ENCODE measurements at regions not wholly inside any gene's neighbourhood (a gene's known extent, or its start where the extent isn't known, plus 50 kb on each side); places are given as distances from the start of the nearest gene placed in this dataset.

GRCh38 chrX:122055979-122056715 is 1008.7 kb downstream of the GLUD2 start:
- no peak for TF ChIP-seq CTCF (IDR thresholded peaks at IDR 0.05; ENCODE audit: low read depth, low read length)
- DNase-seq (ENCODE audit: low read depth, low spot score), result no peak
- no peak overlapping the region for H3K4me3 ChIP-seq (ENCODE audit: low read depth, low read length)
- in situ Hi-C loops (cut with HindIII; ENCODE audit: low sequenced_read_pairs), result no loop called here

GRCh38 chrX:122076241-122076640 is 1028.8 kb downstream of the GLUD2 start:
- in situ Hi-C loops (cut with HindIII; ENCODE audit: low sequenced_read_pairs), result no loop called here
- no peak for TF ChIP-seq CTCF (IDR thresholded peaks at IDR 0.05; ENCODE audit: low read depth, low read length)
- no peak for DNase-seq (ENCODE audit: low read depth, low spot score)
- no peak overlapping the region for H3K4me3 ChIP-seq (ENCODE audit: low read depth, low read length)

- no peak for DNase-seq (ENCODE audit: low read depth, low spot score)
- in situ Hi-C loops (cut with HindIII; ENCODE audit: low sequenced_read_pairs), result no loop called here
- no peak overlapping the region for H3K4me3 ChIP-seq (ENCODE audit: low read depth, low read length)
- TF ChIP-seq CTCF (IDR thresholded peaks at IDR 0.05; ENCODE audit: low read depth, low read length), result no peak
Measured at GRCh38 chrX:122078079-122078478, 1030.7 kb downstream of the GLUD2 start.

GRCh38 chrX:122087341-122087740 is 1039.9 kb downstream of the GLUD2 start:
- in situ Hi-C loops (cut with HindIII; ENCODE audit: low sequenced_read_pairs), result no loop called here
- H3K4me3 ChIP-seq (ENCODE audit: low read depth, low read length), result no peak overlapping the region
- TF ChIP-seq CTCF (IDR thresholded peaks at IDR 0.05; ENCODE audit: low read depth, low read length), result no peak
- DNase-seq (ENCODE audit: low read depth, low spot score), result peak; percentile 18

GRCh38 chrX:122091571-122091970 is 1044.2 kb downstream of the GLUD2 start:
- no peak overlapping the region for H3K4me3 ChIP-seq (ENCODE audit: low read depth, low read length)
- no peak for DNase-seq (ENCODE audit: low read depth, low spot score)
- in situ Hi-C loops (cut with HindIII; ENCODE audit: low sequenced_read_pairs), result no loop called here
- TF ChIP-seq CTCF (IDR thresholded peaks at IDR 0.05; ENCODE audit: low read depth, low read length), result no peak

- in situ Hi-C loops (cut with HindIII; ENCODE audit: low sequenced_read_pairs), result no loop called here
- no peak overlapping the region for H3K4me3 ChIP-seq (ENCODE audit: low read depth, low read length)
- no peak for TF ChIP-seq CTCF (IDR thresholded peaks at IDR 0.05; ENCODE audit: low read depth, low read length)
- DNase-seq (ENCODE audit: low read depth, low spot score), result no peak
Measured at GRCh38 chrX:122092360-122092759, 1045.0 kb downstream of the GLUD2 start.
